NCI-H748 treated with DMSO at 0.1 percent for 48 hours (cell line): ENCODE measurements at regions not wholly inside any gene's neighbourhood (a gene's known extent, or its start where the extent isn't known, plus 50 kb on each side); places are given as distances from the start of the nearest gene placed in this dataset.
A peak's percentile ranks its signal among the peaks of the same experiment; 100 is the strongest.
"Not testable (repeated sequence)": the region's sequence is repeated elsewhere in the genome, so short reads cannot be mapped to it uniquely, and the experiment has no call there.

Source experiments
- DNase-seq: peaks from one replicate; lab custom pipeline; 2025; lab: John Stamatoyannopoulos, UW

- DNase-seq: not testable (repeated sequence)
Measured at GRCh38 chr9:78172610-78173009, 63.3 kb upstream of the CEP78 start.

GRCh38 chr9:78171651-78172050, 64.2 kb upstream of the CEP78 start:
- no peak for DNase-seq

- no peak for DNase-seq
Measured at GRCh38 chr9:78169125-78169524, 66.8 kb upstream of the CEP78 start.

- DNase-seq: peak; percentile 62
Measured at GRCh38 chr9:78167356-78167755, 68.5 kb upstream of the CEP78 start.

GRCh38 chr9:78163834-78164233, 72.0 kb upstream of the CEP78 start:
- no peak for DNase-seq

GRCh38 chr9:78158286-78158685, 77.6 kb upstream of the CEP78 start:
- no peak for DNase-seq

- DNase-seq: no peak
Measured at GRCh38 chr9:78150983-78151356, 84.9 kb upstream of the CEP78 start.

GRCh38 chr9:78150312-78150982, 85.4 kb upstream of the CEP78 start:
- DNase-seq: no peak

- no peak for DNase-seq
Measured at GRCh38 chr9:78149702-78150291, 86.1 kb upstream of the CEP78 start.

- no peak for DNase-seq
Measured at GRCh38 chr9:78146241-78146640, 89.6 kb upstream of the CEP78 start.

GRCh38 chr9:78144663-78145377, 91.1 kb upstream of the CEP78 start:
- DNase-seq: no peak

- no peak for DNase-seq
Measured at GRCh38 chr9:78144008-78144381, 91.9 kb upstream of the CEP78 start.

GRCh38 chr9:78143281-78144007, 92.4 kb upstream of the CEP78 start:
- no peak for DNase-seq

GRCh38 chr9:78142264-78142663, 93.6 kb upstream of the CEP78 start:
- DNase-seq: not testable (repeated sequence)

- DNase-seq: no peak
Measured at GRCh38 chr9:78133751-78134150, 102.1 kb upstream of the CEP78 start.

- no peak for DNase-seq
Measured at GRCh38 chr9:78132701-78133058, 101.1 kb upstream of the GNAQ start.

GRCh38 chr9:78131969-78132700, 100.5 kb upstream of the GNAQ start:
- DNase-seq: no peak

- DNase-seq: no peak
Measured at GRCh38 chr9:78130853-78131252, 99.2 kb upstream of the GNAQ start.

GRCh38 chr9:78130004-78130403, 98.4 kb upstream of the GNAQ start:
- DNase-seq: no peak

- no peak for DNase-seq
Measured at GRCh38 chr9:78127279-78128225, 95.9 kb upstream of the GNAQ start.

- no peak for DNase-seq
Measured at GRCh38 chr9:78123808-78124207, 92.2 kb upstream of the GNAQ start.
